Smooth muscle cell of the brain vasculature (primary cell): ENCODE measurements at regions not wholly inside any gene's neighbourhood (a gene's known extent, or its start where the extent isn't known, plus 50 kb on each side); places are given as distances from the start of the nearest gene placed in this dataset.

Experiments
- DNase-seq: peaks from one replicate; pipeline ENCODE4 v3.0.0-alpha.2; 2012; ENCODE audit warnings: low read depth, low spot score

- no peak for DNase-seq
These were observed 465.4 kb downstream of the CDH11 start for GRCh38 chr16:64656471-64656870.

DNA sequence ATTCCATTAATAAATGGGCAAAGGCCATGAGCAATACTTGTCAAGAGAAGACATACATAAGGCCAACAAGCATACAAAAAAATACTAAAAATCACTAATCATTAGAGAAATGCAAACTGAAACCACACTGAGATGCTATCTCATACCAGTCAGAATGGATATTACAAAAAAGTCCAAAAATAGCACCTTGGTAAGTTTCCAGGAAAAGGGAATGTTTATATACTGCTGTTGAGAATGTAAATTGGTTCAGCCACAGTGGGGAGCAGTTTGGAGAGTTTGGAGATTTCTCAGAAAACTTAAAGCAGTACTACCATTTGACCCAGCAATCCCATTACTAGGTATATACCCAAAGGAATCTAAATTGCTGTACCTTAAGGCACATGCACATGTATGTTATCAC lies 467.7 kb downstream of the CDH11 start:
- DNase-seq, result no peak

DNA sequence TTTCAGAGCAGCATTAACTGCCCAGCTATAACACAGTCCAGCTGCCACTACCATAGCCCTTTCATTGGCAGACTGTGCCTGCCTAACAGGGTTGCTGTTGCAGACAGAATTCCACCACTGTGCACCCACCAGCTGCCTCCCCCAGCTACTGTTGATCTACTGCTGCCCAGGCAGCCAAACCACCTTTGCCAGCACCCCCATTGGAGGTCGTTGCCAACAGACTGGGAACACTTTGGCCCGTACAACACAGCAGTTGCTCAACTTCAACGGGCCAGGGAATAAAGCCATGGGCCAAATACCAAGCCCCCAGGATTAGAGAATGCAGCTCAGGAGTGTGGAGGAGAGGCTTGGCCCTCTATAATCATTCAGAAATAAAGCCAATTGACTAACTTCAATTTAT lies 473.6 kb downstream of the CDH11 start:
- DNase-seq, result no peak

- DNase-seq, result no peak
These were observed 480.5 kb downstream of the CDH11 start for GRCh38 chr16:64641343-64641742.

DNA sequence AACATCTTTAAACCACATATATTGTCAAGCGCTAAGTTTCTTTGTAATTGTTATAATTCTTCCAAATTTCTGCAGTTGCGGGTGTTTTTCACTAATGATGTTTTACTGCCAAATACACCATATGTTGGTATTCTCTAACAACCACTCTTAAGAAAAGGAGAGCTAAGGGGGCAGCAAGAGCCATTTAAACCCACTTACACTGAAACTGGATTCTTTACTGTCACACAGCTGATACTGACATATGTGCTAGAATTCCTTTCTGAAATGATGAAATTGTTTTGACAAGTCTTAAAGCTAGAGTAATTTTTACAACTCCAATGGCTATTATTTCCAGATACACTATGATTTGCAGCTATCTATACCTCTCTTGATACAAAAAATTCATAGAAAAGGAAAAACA lies 483.1 kb downstream of the CDH11 start:
- DNase-seq, result no peak

- no peak for DNase-seq
These were observed 492.2 kb downstream of the CDH11 start for GRCh38 chr16:64629622-64630021.

- no peak for DNase-seq
These were observed 494.1 kb downstream of the CDH11 start for GRCh38 chr16:64627781-64628180.

- no peak for DNase-seq
These were observed 494.6 kb downstream of the CDH11 start for GRCh38 chr16:64627288-64627687.

- DNase-seq, result no peak
These were observed 495.1 kb downstream of the CDH11 start for GRCh38 chr16:64626776-64627175.

GRCh38 chr16:64621616-64622015 lies 500.2 kb downstream of the CDH11 start:
- DNase-seq, result no peak

GRCh38 chr16:64617836-64618476 lies 503.9 kb downstream of the CDH11 start:
- no peak for DNase-seq

GRCh38 chr16:64615630-64616280 lies 506.1 kb downstream of the CDH11 start:
- DNase-seq, result peak; percentile 17

DNA sequence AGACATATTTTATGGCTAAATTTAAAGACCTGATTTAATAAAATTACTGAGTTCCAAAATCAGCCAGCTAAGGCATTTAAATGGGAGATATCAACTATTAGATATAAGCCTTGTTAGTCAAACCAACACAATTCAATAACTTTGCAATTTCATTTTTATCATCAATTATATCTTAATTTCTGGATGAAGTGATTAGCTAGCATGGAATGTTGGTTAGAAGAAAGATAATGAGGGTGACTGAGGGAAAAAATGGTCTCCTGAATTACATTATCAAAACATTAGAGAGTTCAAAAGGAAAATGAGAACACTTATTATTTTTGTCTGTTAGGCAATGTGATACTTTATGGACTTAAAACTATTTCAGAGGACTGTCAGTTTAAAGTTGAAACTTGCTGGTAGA lies 525.7 kb downstream of the CDH11 start:
- DNase-seq, result no peak

- no peak for DNase-seq
These were observed 531.4 kb downstream of the CDH11 start for GRCh38 chr16:64590513-64590912.

- peak; percentile 10 for DNase-seq
These were observed 532.0 kb downstream of the CDH11 start for GRCh38 chr16:64589836-64590235.

- no peak for DNase-seq
These were observed 535.1 kb downstream of the CDH11 start for GRCh38 chr16:64586781-64587180.

DNA sequence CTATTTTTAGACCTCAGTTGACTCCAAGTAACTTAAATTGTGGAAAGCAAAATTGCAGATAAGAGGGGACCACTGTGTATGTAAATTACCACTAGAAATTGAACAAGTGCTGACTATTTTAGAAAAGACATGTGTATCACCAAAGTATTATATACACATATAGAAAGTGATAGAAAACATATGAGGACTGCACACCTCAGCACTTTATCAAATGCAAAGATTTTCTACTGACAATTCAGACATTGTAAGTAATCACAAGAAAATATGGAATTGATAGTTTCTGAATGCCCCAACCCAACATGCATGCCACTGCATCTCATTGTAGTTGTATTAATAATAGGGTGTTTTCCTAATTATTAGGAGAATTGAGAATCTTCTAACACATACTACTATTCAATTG lies 536.5 kb downstream of the CDH11 start:
- no peak for DNase-seq

GRCh38 chr16:64580558-64580957 lies 541.3 kb downstream of the CDH11 start:
- DNase-seq, result no peak

GRCh38 chr16:64579712-64580111 lies 542.2 kb downstream of the CDH11 start:
- DNase-seq, result no peak

DNA sequence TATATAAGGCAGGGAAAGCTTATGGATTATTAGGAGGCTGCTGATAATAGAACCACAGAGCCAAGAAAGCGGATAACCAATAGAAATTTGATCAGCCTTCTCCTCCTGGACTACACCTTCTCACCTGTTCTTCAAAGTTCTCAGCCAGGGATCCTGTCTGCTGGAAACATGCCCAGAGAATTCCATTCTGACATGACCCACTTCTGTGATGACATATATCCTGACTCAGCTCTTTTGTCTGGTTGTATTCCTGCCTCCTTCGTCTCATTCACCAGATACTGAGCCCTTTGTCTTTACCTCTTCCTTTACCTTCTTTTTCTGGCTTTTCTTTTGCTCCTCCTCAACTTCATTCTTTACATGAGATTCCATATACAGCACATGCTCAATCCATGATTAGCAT lies 576.1 kb downstream of the CDH11 start:
- no peak for DNase-seq

- DNase-seq, result no peak
These were observed 577.0 kb downstream of the CDH11 start for GRCh38 chr16:64544859-64545258.

DNA sequence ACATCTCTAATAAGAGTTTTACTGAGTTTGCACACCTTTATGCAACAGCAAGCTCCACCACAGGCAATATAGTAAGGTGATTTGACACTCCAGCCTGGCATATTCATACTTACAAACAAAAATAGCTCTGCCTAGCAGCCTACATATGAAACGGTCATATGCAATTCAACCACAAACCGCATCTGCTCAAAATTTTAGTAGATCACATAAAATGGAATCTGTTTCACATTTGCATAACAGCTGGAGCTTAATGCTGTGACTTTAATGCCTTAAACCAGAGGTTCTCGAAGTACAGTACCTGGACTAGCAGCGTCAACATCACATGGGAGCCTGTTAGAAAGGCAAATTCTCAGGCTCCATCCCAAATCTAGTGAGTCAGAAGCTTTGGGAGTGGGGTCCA lies 578.4 kb downstream of the CDH11 start:
- DNase-seq, result no peak

- DNase-seq, result no peak
These were observed 578.8 kb downstream of the CDH11 start for GRCh38 chr16:64543031-64543430.

- no peak for DNase-seq
These were observed 579.7 kb downstream of the CDH11 start for GRCh38 chr16:64542152-64542551.
